ENCODE measurements at regions not wholly inside any gene's neighbourhood (a gene's known extent, or its start where the extent isn't known, plus 50 kb on each side); places are given as distances from the start of the nearest gene placed in this dataset.
A peak's percentile ranks its signal among the peaks of the same experiment; 100 is the strongest.
"Not testable (repeated sequence)": the region's sequence is repeated elsewhere in the genome, so short reads cannot be mapped to it uniquely, and the experiment has no call there.

- no peak for DNase-seq (ENCODE audit: low read depth, low spot score)
These were observed 1071.3 kb downstream of the NXPH1 start for GRCh38 chr7:9504678-9505077.

GRCh38 chr7:9505516-9505915, 1072.1 kb downstream of the NXPH1 start:
- no peak for DNase-seq (ENCODE audit: low read depth, low spot score)

DNA sequence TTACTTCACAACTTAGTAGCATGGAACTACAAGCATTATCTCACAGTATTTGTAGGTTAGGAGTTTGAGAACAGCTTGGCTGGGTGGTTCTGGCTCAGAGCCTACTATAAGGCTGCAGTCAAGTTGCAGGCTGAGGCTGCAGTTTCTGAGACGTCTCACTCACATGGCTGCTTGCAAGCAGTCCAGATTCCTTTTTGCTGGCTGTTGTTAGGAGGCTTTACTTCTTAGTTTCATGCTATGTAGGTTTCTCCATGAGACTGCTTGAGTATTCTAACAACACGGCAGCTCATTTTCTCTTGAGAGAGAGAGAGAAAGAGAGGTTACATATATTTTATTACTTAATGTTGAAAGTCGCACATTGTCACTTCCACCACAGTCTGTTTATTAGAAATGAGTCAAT, 1073.9 kb downstream of the NXPH1 start:
- no peak for DNase-seq (ENCODE audit: low read depth, low spot score)

- no peak for DNase-seq (ENCODE audit: low read depth, low spot score)
These were observed 1083.3 kb downstream of the NXPH1 start for GRCh38 chr7:9516662-9517061.

DNA sequence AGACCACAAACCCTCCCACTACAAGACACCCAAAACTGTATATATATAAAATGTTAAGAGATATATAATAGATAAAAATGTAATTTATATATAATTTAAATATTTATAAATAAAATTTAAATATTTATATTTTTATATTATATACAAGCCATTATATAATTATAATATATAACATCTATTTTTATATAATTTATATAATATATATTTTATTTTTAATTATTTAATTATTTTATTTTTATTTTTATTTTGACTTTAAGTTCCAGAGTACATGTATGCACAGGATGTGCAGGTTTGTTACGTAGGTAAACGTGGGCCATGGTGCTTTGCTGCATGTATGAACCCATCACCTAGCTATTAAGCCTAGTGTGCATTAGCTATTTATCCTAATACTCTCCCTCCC, 1090.2 kb downstream of the NXPH1 start:
- no peak for DNase-seq (ENCODE audit: low read depth, low spot score)

GRCh38 chr7:9552431-9552830, 1119.0 kb downstream of the NXPH1 start:
- DNase-seq (ENCODE audit: low read depth, low spot score) = not testable (repeated sequence)

DNA sequence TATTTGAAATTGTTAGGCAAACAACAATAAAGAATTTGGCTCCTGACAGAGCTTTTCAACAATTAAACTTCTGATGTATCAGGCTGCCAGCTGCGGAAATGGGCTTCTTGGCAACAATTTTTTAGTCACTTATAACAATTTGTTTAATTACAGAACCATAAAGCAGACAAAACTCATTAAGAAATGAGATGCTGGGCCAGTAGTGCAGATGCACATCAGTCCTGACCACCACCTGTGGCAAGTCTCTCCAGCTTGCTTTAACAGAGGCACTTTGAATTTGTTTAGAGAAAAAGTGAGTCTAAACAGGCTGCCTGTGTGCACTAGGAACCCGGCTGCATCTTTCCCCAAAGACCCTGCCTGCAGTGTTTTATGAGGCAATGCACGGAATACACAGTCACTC, 1124.4 kb downstream of the NXPH1 start:
- no peak for DNase-seq (ENCODE audit: low read depth, low spot score)

- no peak for DNase-seq (ENCODE audit: low read depth, low spot score)
These were observed 1142.3 kb downstream of the NXPH1 start for GRCh38 chr7:9575716-9576115.

DNA sequence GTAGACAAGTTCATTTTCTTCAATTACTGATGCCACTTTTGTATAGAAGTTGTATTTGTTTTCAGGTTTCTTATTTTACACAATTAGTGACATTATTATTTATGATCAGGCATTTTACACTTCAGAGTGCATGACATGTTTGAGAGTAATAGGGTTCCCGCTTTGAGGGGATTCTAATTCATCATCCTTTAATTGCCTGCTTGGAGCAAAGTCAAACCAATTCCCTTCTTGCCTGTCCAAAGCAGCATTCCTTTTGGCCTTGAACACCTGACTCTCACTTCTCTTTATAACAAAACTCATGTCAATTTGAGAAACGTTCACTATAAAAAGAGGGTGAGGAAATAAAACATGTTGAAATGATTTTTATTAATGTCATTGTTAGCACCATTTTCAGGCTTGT, 1149.4 kb downstream of the NXPH1 start:
- DNase-seq (ENCODE audit: low read depth, low spot score) = no peak

DNA sequence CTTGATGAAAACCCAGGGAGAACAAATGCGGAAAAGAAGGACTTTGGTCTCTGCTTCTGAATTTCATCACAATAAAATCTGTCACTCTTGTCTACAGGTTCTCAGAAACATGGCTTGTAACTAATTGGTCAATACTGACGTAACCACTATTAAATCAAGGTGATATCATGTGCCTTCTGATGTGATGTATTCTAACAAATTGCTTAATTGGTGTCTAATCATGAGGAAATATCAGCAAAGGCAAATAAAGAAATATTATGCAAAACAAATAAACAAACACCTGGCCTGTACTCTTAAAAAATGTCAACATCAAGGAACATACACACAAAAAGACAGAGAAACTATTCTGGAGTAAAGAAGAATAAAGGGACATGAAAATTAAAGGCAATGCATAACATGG, 1165.0 kb downstream of the NXPH1 start:
- no peak for DNase-seq (ENCODE audit: low read depth, low spot score)

- DNase-seq (ENCODE audit: low read depth, low spot score) = peak; percentile 1
These were observed 1167.6 kb downstream of the NXPH1 start for GRCh38 chr7:9600974-9601373.

DNA sequence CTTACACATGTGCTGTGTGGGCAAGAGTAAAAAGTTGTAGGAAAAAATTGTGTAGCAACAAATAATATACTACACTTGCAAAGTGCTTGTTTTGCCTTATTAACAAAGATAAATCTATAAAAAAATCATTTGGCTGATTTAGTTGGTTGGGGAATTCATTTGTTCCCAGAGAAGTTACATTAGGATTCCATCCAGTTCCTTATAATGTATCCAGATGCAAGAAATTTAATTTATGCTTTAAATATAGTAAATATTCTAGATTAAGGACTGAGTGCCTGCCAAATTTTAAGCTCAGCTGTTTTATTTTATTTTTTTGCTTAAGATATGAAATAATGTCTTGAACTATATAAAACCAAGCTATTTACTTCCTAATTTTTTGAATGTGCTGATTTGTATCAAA, 1169.9 kb downstream of the NXPH1 start:
- no peak for DNase-seq (ENCODE audit: low read depth, low spot score)

DNA sequence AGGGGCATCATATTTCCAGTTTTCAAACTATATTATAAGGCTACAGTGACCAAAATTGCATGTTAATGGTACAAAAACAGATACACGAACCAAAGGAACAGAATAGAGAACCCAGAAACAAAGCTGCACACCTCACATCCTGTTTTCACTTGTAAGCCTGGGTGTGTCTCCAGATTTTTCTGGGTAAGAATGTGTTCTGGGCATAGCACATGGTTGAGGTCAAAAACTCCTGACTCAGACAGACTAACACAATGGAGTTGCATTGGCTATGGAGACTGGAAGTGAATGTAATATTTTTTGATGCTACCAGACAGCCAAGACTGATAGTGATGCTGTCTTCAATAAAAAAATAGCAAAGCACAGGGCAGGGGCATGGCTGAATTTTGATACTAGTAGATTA, 1175.2 kb downstream of the NXPH1 start:
- no peak for DNase-seq (ENCODE audit: low read depth, low spot score)

GRCh38 chr7:9620899-9621298, 1187.5 kb downstream of the NXPH1 start:
- DNase-seq (ENCODE audit: low read depth, low spot score) = not testable (repeated sequence)

DNA sequence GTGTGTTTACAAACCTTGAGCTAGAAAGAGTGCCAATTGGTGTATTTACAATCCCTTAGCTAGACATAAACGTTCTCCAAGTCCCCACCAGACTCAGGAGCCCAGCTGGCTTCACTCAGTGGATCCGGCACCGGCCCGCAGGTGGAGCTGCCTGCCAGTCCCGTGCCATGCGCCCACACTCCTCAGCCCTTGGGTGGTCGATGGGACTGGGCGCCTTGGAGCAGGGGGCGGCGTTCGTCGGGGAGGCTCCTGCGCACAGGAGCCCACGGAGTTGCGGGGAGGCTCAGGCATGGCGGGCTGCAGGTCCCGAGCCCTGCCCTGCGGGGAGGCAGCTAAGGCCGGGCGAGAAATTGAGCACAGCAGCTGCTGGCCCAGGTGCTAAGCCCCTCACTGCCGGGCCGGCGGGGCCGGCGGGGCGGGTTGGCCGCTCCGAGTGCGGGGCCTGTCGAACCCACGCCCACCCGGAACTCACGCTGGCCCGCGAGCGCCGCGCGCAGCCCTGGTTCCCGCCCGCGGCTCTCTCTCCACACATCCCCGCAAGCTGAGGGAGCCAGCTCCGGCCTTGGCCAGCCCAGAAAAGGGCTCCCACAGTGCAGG, 1188.0 kb downstream of the NXPH1 start:
- not testable (repeated sequence) for DNase-seq (ENCODE audit: low read depth, low spot score)

- no peak for DNase-seq (ENCODE audit: low read depth, low spot score)
These were observed 1188.5 kb downstream of the NXPH1 start for GRCh38 chr7:9621927-9622326.

GRCh38 chr7:9625953-9626352, 1192.5 kb downstream of the NXPH1 start:
- no peak for DNase-seq (ENCODE audit: low read depth, low spot score)

GRCh38 chr7:9645756-9646155, 1212.3 kb downstream of the NXPH1 start:
- DNase-seq (ENCODE audit: low read depth, low spot score) = no peak

- DNase-seq (ENCODE audit: low read depth, low spot score) = no peak
These were observed 1223.8 kb downstream of the NXPH1 start for GRCh38 chr7:9657257-9657656.

DNA sequence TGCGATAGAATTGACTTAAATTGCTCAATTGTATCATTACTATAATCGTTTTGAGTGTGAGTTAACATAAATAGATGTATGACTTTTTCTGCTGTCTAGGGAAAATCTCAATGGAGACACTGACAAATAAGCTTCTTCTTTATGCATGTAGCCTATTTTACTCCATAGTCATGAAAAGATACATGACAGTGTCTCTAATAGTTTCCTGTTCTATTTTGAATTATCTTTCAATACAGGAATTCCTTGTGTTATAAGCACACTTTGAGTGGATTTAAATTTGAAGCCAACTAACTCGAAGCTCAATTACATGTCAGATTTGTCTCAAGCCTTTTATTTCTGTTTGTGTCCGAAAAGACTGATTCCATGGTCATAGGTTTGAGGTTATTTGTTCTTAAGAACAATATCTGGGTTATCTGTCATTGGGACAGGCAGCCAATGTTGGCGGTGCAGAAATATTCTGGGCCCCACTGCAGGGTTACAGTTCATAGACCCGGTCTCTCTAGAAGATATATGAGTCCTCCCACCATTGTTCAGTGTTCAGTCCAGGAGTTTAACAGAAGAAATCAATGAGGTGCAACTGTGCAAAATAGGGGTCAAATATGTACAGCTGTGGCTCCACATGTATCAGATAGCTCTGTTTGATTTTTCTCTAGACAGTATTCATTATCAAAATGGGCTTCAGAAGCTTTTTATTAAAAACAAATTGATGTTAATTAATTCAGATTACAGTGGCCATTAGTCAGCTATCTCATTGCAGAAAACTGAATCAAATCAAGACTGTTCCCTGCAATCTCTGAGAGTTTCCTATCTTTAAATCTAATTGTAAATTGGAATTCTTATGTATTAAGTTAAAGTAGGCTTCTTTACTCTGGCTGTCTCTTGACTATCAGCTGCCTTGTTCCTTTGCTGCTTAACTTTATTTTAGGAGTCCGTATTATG, 1238.8 kb downstream of the NXPH1 start:
- no peak for DNase-seq (ENCODE audit: low read depth, low spot score)

DNA sequence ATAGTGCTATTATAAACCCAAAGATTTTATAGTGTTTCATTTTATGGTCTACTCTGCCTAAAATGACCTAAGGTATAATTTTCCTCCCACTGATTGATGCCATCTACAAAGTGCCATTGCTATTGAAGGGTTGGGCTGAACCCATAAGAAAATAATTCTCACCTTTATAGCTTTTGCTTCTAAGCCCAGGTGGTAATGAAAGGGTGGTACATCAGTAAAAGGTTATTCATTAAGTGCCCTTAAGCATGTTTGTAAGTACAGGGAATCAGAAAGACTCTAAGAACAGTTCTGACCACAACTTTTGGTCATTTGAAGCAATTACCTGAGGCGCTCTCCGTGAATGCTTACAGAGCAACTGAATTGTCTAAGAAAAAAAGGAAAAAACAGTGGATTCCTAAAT, 1247.3 kb downstream of the NXPH1 start:
- DNase-seq (ENCODE audit: low read depth, low spot score) = no peak

GRCh38 chr7:9681284-9681683, 1247.9 kb downstream of the NXPH1 start:
- no peak for DNase-seq (ENCODE audit: low read depth, low spot score)

DNA sequence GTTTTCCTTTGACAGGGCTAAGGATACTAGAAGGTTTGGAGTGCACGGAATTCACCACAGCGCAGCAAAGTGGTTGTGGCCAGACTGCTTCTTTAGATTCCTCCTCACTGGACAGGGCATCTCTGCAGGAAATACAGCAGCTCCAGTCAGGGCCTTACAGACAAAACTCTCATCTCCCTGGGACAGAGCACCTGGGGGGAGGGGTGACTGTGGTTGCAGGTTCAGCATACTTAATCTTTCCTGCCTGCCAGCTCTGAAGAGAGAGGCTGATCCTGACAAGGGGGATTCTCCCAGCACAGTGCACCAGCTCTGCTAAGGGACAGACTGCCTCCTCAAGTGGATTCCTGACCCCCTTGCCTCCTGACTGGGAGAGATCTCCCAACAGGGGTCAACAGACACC, 1257.9 kb downstream of the NXPH1 start:
- DNase-seq (ENCODE audit: low read depth, low spot score) = no peak

Data from iPS DF 19.7 (cell line).